ENCODE measurements at regions not wholly inside any gene's neighbourhood (a gene's known extent, or its start where the extent isn't known, plus 50 kb on each side); places are given as distances from the start of the nearest gene placed in this dataset.

- DNase-seq (no peak), ATAC-seq (no peak)
- Mint-ChIP-seq H3K36me3 (no peaks in the 10 kb centered on the region), H3K27me3 (ENCODE audit: low read depth in 2 of 2) (no peaks in the 10 kb centered on the region), H3K4me1 (no peaks in the 10 kb centered on the region), H3K9me3 (no peaks in the 10 kb centered on the region), H3K4me3 (no peak overlapping the region), H3K27ac (no peak overlapping the region)
- Histone ChIP-seq H3K4me1 (ENCODE audit: control insufficient read depth, insufficient read depth, low read length) (no peaks in the 10 kb centered on the region), H3K4me3 (ENCODE audit: low read length) (no peak overlapping the region), H3K27me3 (ENCODE audit: control insufficient read depth, insufficient read depth, low read length) (no peaks in the 10 kb centered on the region), H3K36me3 (ENCODE audit: control insufficient read depth, insufficient read depth, low read length) (no peaks in the 10 kb centered on the region), H3K27ac (ENCODE audit: low read length) (no peak overlapping the region), H3K9me3 (ENCODE audit: control insufficient read depth, insufficient read depth, low read length) (no peaks in the 10 kb centered on the region)
- no CpG with 5 or more reads among the region's 2 CpGs for WGBS (ENCODE audit: insufficient coverage)
- intact Hi-C loops (cut with micrococcal nuclease), result no loop called here
- TF ChIP-seq CTCF (IDR thresholded peaks at IDR 0.05), result no peak
Measured at GRCh38 chr5:125497651-125498050, 751.2 kb upstream of the ZNF608 start.

- Histone ChIP-seq H3K9me3 (ENCODE audit: control insufficient read depth, insufficient read depth, low read length) (no peaks in the 10 kb centered on the region), H3K27me3 (ENCODE audit: control insufficient read depth, insufficient read depth, low read length) (no peaks in the 10 kb centered on the region), H3K4me3 (ENCODE audit: low read length) (no peak overlapping the region), H3K27ac (ENCODE audit: low read length) (no peak overlapping the region), H3K4me1 (ENCODE audit: control insufficient read depth, insufficient read depth, low read length) (no peaks in the 10 kb centered on the region), H3K36me3 (ENCODE audit: control insufficient read depth, insufficient read depth, low read length) (no peaks in the 10 kb centered on the region)
- Mint-ChIP-seq H3K27ac (no peak overlapping the region), H3K9me3 (no peaks in the 10 kb centered on the region), H3K4me3 (no peak overlapping the region), H3K4me1 (no peaks in the 10 kb centered on the region), H3K36me3 (no peaks in the 10 kb centered on the region), H3K27me3 (ENCODE audit: low read depth in 2 of 2) (no peaks in the 10 kb centered on the region)
- DNase-seq (no peak), ATAC-seq (no peak)
- intact Hi-C loops (cut with micrococcal nuclease), result no loop called here
- WGBS (ENCODE audit: insufficient coverage), result 100% methylated on average over 1 of the region's 2 CpGs
- TF ChIP-seq CTCF (IDR thresholded peaks at IDR 0.05), result no peak
Measured at GRCh38 chr5:125499636-125500332, 753.3 kb upstream of the ZNF608 start.

DNA sequence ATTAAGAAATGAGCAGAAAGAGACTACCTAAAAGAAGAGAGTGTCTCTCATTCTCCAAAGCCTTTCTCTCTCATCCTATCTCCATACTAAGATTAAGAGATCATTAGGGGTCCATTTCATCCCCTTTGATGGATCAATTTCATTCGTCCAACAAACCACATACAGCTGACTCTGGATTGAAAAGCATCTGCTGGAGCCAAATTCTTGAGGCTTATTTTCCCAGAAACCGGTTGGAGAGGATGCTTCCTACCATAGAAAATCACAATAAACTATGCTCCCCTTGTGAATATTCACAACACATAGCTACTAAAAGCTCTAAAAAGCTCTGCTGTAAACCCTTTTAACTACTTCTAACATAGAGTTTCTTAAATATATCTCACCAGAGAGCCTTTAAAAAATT, 755.0 kb upstream of the ZNF608 start:
- WGBS (ENCODE audit: insufficient coverage), result 87% methylated on average over 2 of the region's 2 CpGs
- Histone ChIP-seq H3K27ac (ENCODE audit: low read length) (no peak overlapping the region), H3K36me3 (ENCODE audit: control insufficient read depth, insufficient read depth, low read length) (no peaks in the 10 kb centered on the region), H3K9me3 (ENCODE audit: control insufficient read depth, insufficient read depth, low read length) (no peaks in the 10 kb centered on the region), H3K4me1 (ENCODE audit: control insufficient read depth, insufficient read depth, low read length) (no peaks in the 10 kb centered on the region), H3K4me3 (ENCODE audit: low read length) (no peak overlapping the region), H3K27me3 (ENCODE audit: control insufficient read depth, insufficient read depth, low read length) (no peaks in the 10 kb centered on the region)
- H3K4me1 Mint-ChIP-seq, result no peaks in the 10 kb centered on the region
- H3K27me3 Mint-ChIP-seq (ENCODE audit: low read depth in 2 of 2), result no peaks in the 10 kb centered on the region
- no peaks in the 10 kb centered on the region for H3K9me3 Mint-ChIP-seq
- no peak for ATAC-seq
- DNase-seq, result no peak
- no peak for TF ChIP-seq CTCF (IDR thresholded peaks at IDR 0.05)
- no peaks in the 10 kb centered on the region for H3K36me3 Mint-ChIP-seq
- H3K4me3 Mint-ChIP-seq, result no peak overlapping the region
- no peak overlapping the region for H3K27ac Mint-ChIP-seq
- intact Hi-C loops (cut with micrococcal nuclease), result no loop called here

GRCh38 chr5:125503946-125504345, 757.5 kb upstream of the ZNF608 start:
- intact Hi-C loops (cut with micrococcal nuclease), result no loop called here
- Mint-ChIP-seq H3K36me3 (no peaks in the 10 kb centered on the region), H3K27me3 (ENCODE audit: low read depth in 2 of 2) (no peaks in the 10 kb centered on the region), H3K4me1 (no peaks in the 10 kb centered on the region), H3K9me3 (peaks cover 0 to 2% of the 10 kb centered on the region in 2 donors), H3K4me3 (no peak overlapping the region), H3K27ac (no peak overlapping the region)
- no peak for TF ChIP-seq CTCF (IDR thresholded peaks at IDR 0.05)
- Histone ChIP-seq H3K4me1 (ENCODE audit: control insufficient read depth, insufficient read depth, low read length) (no peaks in the 10 kb centered on the region), H3K4me3 (ENCODE audit: low read length) (no peak overlapping the region), H3K9me3 (ENCODE audit: control insufficient read depth, insufficient read depth, low read length) (no peaks in the 10 kb centered on the region), H3K27me3 (ENCODE audit: control insufficient read depth, insufficient read depth, low read length) (no peaks in the 10 kb centered on the region), H3K36me3 (ENCODE audit: control insufficient read depth, insufficient read depth, low read length) (no peaks in the 10 kb centered on the region), H3K27ac (ENCODE audit: low read length) (no peak overlapping the region)
- WGBS (ENCODE audit: insufficient coverage), result no CpG with 5 or more reads among the region's 5 CpGs
- DNase-seq (no peak), ATAC-seq (no peak)

Measured in natural killer cell (primary cell).